Mesodermal cell (in vitro differentiated cells): ENCODE measurements at regions not wholly inside any gene's neighbourhood (a gene's known extent, or its start where the extent isn't known, plus 50 kb on each side); places are given as distances from the start of the nearest gene placed in this dataset.

ENCODE experiments used
- H3K27ac ChIP-seq: 2 replicates; pipeline ENCODE4 v1.7.0; 2013; ENCODE audit warnings: mild to moderate bottlenecking, low read depth, low read length, moderate library complexity; ENCODE audit not compliant: severe bottlenecking
- H3K36me3 ChIP-seq: 2 replicates; pipeline ENCODE4 v1.7.1; 2013; ENCODE audit warnings: mild to moderate bottlenecking, low read length, moderate library complexity; ENCODE audit not compliant: control insufficient read depth, insufficient read depth
- H3K4me1 ChIP-seq: one replicate; pipeline ENCODE4 v1.7.1; 2013; ENCODE audit warnings: mild to moderate bottlenecking, low read length; ENCODE audit not compliant: insufficient read depth, control insufficient read depth, poor library complexity, severe bottlenecking
- H3K4me3 ChIP-seq: 2 replicates; pipeline ENCODE4 v1.7.0; 2013; ENCODE audit warnings: low read length, control low read depth, mild to moderate bottlenecking; ENCODE audit not compliant: insufficient read depth, poor library complexity, severe bottlenecking; ENCODE audit errors: extremely low read depth
- H3K9me3 ChIP-seq: 2 replicates; pipeline ENCODE4 v1.7.1; 2013; ENCODE audit warnings: mild to moderate bottlenecking, low read length, moderate library complexity; ENCODE audit not compliant: control insufficient read depth
- WGBS, 2 experiments: methylation state at CpG; one replicate each; pipeline ENCODE4 v1.1.5; 2013; ENCODE audit warnings: missing lambda C conversion rate in 2 of 2; ENCODE audit not compliant: insufficient coverage in 2 of 2; 5-methylcytosine and 5-hydroxymethylcytosine counted together

GRCh38 chr16:88289561-88289960, 93.2 kb upstream of the ZNF469 start:
- Histone ChIP-seq H3K36me3 (no peaks in the 10 kb centered on the region), H3K4me1 (no peaks in the 10 kb centered on the region), H3K27ac (no peak overlapping the region), H3K4me3 (no peak overlapping the region), H3K9me3 (peaks cover 44% of the 10 kb centered on the region)
- 77 to 78% methylated on average over 4 to 5 of the region's 5 CpGs for WGBS, 2 experiments

DNA sequence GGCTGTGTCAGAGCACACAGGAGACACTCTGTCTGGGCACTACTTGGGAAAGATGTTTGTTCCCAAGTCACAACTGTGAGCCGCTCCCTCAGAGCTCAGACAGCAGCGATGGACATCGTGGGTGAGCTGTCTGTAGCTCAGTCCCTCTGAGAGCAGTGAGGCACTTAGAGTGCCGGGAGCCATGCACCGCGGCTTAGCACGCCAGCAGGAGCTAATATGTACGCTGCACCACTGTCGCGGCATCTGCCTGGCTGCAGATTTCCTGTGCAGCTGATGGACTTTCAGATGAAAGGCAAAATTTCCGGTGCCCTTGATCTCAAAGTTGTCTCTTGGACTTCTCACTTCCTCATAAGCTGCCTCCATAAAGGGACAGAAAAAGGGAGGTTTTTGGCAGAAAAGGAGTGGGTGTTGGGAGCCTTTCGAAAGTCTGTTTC, 92.8 kb upstream of the ZNF469 start:
- H3K36me3 ChIP-seq: no peaks in the 10 kb centered on the region
- H3K9me3 ChIP-seq: peaks cover 40% of the 10 kb centered on the region
- no peaks in the 10 kb centered on the region for H3K4me1 ChIP-seq
- H3K27ac ChIP-seq: no peak overlapping the region
- H3K4me3 ChIP-seq: no peak overlapping the region
- 91% methylated on average over 11 of the region's 12 CpGs for WGBS, 2 experiments

DNA sequence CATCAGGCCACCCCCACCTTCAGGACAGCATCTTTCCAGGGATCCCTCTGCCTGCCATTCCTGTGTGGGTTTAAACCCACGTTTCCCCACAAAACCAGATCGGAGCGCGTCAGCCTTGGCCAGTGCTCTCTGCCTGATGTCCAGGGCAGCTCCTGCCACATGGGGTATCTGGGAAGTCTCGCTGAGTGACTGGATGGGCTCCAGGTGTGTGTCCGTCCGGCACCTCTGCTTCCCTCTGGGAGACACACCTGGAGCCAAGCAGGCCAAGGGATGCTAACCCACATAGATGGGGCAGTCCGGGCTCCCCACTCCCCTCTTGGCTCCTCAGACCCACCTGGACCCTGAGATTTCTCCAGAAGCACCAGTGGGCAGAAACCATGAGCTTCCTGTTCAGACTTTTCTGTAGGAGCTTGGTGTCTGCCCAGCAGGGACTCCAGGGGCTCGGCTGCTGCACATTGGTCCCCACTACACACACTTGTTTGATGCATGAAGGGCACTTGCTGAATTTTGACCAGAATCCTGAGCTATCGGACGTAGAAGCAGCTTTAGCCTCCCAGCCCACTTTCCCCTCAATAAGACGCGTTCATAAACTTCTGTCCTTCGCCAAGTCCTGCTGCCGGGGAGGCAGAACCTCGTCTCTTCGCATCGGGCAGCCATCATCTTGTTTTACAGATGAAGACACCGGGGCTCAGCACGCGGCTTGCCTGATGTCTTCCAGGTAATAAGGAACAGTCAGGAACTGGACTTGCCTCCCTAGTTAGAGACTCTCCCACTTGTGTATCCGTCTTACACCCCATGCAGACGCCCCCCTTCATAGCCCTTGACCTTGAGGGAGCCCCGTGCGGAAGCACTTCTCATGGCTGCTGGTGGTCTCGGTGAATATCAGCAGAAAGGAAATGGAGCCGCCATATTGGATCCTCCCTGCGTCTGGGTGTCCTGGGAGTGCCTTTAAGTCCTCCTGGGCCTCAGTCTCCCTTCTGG, 91.6 kb upstream of the ZNF469 start:
- peaks cover 4% of the 10 kb centered on the region for H3K4me1 ChIP-seq
- H3K4me3 ChIP-seq: no peak overlapping the region
- no peak overlapping the region for H3K27ac ChIP-seq
- no peaks in the 10 kb centered on the region for H3K36me3 ChIP-seq
- H3K9me3 ChIP-seq: peaks cover 35% of the 10 kb centered on the region
- 84 to 86% methylated on average over 27 to 28 of the region's 28 CpGs for WGBS, 2 experiments

DNA sequence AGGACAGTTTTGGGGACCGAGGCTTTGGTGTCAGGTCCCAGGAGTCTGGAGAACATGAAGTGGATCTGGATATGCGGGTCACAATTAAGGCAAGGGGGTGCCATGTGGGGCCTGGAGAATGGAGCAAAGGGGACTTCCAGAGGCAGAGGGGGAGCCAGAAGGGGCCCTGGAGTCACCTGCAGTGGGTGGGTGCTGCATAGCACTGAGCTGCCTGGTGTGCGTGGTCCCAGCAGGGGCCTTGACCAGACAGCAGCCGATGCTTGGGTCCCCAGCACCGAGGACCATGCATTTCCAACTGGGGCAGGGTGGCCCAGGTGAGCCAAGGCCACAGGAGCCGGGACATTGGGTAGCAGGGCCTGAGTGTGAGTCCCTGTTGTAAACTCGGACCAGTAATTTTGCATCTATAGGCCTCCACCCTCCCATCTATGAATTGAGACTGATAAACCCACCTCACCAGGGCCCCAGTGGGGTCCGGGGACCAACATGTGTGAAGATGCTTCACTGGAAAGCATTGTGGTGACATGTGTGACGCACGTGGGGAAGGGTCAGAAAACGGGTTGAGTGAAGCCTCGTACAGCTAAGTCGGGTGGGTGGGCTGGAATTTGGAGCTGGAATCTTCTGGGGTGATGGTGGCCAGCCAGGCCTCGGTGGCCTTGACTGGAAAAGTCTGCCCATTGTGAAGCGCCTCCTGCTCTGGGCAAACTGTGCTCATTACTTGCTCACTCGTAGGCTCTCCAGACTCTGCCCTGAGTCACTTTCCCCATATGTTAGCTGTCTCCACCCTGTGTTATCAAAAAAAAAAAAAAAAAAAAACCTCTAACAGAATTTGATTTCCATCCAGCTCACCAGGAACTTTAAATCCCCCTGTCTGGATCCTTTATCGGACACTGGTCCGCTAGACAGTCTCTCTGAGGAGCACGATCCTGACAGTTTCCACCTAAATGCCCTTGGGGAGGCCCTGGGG, 90.5 kb upstream of the ZNF469 start:
- Histone ChIP-seq H3K27ac (no peak overlapping the region), H3K9me3 (peaks cover 24% of the 10 kb centered on the region), H3K36me3 (no peaks in the 10 kb centered on the region), H3K4me1 (peaks cover 4% of the 10 kb centered on the region), H3K4me3 (no peak overlapping the region)
- WGBS, 2 experiments: 82 to 90% methylated on average over 14 to 18 of the region's 19 CpGs

GRCh38 chr16:88293097-88293496, 89.7 kb upstream of the ZNF469 start:
- Histone ChIP-seq H3K36me3 (no peaks in the 10 kb centered on the region), H3K9me3 (peaks cover 20% of the 10 kb centered on the region), H3K4me3 (no peak overlapping the region), H3K27ac (no peak overlapping the region), H3K4me1 (peaks cover 4% of the 10 kb centered on the region)
- 82 to 90% methylated on average over 4 of the region's 4 CpGs for WGBS, 2 experiments

DNA sequence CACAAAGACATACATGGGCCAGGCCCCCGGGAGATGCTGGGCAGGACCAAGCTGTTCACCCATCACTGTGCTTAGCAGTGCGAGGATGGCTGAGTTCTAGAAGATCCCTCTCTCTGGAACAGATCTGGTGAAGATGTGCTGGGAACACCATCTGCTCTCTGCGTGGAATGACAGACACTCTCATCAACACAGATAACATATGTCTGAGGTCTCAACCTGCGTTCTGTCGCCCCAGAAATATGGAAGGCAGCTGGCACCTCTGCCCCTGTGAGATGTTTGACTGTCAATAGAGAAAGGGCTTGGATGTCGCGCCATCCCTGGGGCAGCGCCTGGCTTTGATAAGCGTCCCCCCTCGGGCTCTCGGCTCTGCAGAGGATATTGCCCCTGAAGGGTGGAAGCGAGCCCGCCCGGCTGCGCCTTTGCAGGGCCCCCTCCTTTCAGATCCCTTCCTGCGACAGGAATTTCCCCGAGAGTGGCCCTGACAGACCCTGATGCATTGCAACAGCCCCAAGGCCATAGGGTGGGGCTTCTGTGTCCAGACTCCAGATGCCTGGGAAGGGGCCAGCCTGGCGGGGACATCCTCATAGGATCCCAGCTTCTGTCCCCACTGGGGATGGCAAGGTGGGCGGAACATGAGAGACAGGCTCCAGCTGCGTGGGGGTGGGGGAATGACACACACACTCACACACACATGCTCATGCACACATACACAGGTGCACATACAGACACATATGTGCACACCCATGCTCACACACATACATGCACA, 86.9 kb upstream of the ZNF469 start:
- peaks cover 17% of the 10 kb centered on the region for H3K4me1 ChIP-seq
- H3K9me3 ChIP-seq: peaks cover 8% of the 10 kb centered on the region
- H3K27ac ChIP-seq: no peak overlapping the region
- H3K36me3 ChIP-seq: no peaks in the 10 kb centered on the region
- WGBS, 2 experiments: 94 to 95% methylated on average over 15 to 17 of the region's 20 CpGs
- no peak overlapping the region for H3K4me3 ChIP-seq

- peaks cover 17% of the 10 kb centered on the region for H3K4me1 ChIP-seq
- H3K36me3 ChIP-seq: no peaks in the 10 kb centered on the region
- no peak overlapping the region for H3K27ac ChIP-seq
- peaks cover 7% of the 10 kb centered on the region for H3K9me3 ChIP-seq
- 90 to 91% methylated on average over 18 to 19 of the region's 19 CpGs for WGBS, 2 experiments
- no peak overlapping the region for H3K4me3 ChIP-seq
These were observed 86.2 kb upstream of the ZNF469 start for GRCh38 chr16:88296437-88297177.

DNA sequence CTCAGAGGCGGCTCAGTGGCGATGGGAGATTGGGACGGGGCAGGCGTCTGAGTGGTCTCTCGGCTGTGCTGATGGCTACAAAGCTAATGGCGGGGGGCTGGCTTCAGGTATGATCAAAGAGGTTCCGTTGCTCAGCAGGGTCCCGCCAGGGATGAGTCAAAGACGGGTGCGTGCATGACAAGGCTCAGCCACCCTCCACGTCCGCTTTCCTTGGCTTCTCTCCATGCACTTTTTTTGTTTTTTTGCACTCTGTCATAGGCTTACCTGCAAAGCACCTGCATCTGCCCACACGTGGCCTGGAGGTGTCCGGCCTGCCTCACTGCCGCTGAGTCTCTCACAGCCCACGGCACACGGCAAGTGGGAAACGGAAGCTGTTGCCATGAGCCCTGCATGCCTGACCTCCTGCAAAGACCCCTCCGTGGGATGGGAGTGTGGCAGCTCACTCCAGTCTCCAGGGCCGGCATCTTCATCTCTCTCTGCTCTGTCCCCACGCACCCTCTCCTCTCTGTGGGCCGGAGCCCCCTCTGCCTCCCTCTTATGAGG, 85.5 kb upstream of the ZNF469 start:
- peaks cover 17% of the 10 kb centered on the region for H3K4me1 ChIP-seq
- no peak overlapping the region for H3K4me3 ChIP-seq
- no peaks in the 10 kb centered on the region for H3K36me3 ChIP-seq
- H3K9me3 ChIP-seq: peaks cover 5% of the 10 kb centered on the region
- no peak overlapping the region for H3K27ac ChIP-seq
- 90% methylated on average over 22 of the region's 22 CpGs for WGBS, 2 experiments

DNA sequence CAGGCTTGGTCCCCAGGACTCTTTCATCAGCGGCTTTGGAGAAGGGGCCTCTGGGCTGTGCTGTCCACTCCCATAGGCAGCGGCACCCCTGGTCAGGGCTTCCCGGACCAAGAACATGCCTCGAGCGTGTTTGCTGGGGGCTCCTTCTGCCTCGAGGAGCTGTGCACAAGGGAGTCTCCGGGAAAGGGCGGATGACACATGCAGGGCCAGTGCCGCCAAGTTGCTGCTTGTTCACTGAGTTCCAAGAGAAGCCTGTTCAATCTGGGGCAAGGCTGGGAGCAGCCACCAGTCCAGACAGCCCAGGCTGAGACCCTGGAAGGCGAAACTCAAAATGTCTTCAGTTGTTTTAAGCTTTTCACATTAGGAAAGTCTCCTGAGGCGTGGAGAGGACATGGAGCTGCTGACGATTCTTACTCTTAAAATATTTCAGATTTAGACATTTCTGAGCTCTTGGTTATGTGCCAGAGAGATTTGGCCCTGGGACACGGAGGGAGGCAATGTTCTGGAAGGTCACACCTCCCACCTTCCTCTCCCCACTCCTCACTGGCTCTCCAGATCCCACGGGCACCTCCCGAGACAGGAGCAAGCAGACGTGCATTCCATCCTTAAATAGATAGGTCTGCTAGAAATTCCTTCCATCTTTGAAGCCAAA, 84.5 kb upstream of the ZNF469 start:
- WGBS, 2 experiments: 86 to 98% methylated on average over 10 to 14 of the region's 16 CpGs
- Histone ChIP-seq H3K36me3 (no peaks in the 10 kb centered on the region), H3K27ac (no peak overlapping the region), H3K4me3 (no peak overlapping the region), H3K4me1 (peaks cover 20% of the 10 kb centered on the region), H3K9me3 (peaks cover 9% of the 10 kb centered on the region)
